MCF 10A (cell line): ENCODE measurements at regions not wholly inside any gene's neighbourhood (a gene's known extent, or its start where the extent isn't known, plus 50 kb on each side); places are given as distances from the start of the nearest gene placed in this dataset.
"Not testable (repeated sequence)": the region's sequence is repeated elsewhere in the genome, so short reads cannot be mapped to it uniquely, and the experiment has no call there.

Experiments used
- BruUV-seq: library from RNA; stranded (reverse); fragments of 400-500 nt; replicated peaks from 2 replicates; lab custom pipeline; 2021; lab: Mats Ljungman, UMichigan
- CTCF ChIA-PET: fragments of 300-600 bp; sonication (Branson Sonifier 250); formaldehyde crosslinking; extraction: SDS; loops from one replicate; lab custom pipeline; 2021; ENCODE audit warnings: antibody characterized with exemption, inconsistent platforms; lab: Yijun Ruan, JAX
- POLR2A ChIA-PET: fragments of 300-600, 350-650 bp; sonication (Branson Sonifier 250); formaldehyde crosslinking; extraction: SDS; loops from one replicate; lab custom pipeline; 2020; ENCODE audit warnings: antibody characterized with exemption, inconsistent platforms; lab: Yijun Ruan, JAX
- DNase-seq: peaks from one replicate; pipeline ENCODE4 v3.0.0-alpha.2; 2018; ENCODE audit not compliant: unreplicated experiment
- H3K27ac Mint-ChIP-seq: one replicate; pipeline ENCODE4 v1.8.0; 2022; ENCODE audit warnings: mild to moderate bottlenecking, low read depth, mixed read lengths; ENCODE audit not compliant: unreplicated experiment
- H3K27me3 Mint-ChIP-seq: one replicate; pipeline ENCODE4 v1.8.0; 2022; ENCODE audit warnings: mixed read lengths; ENCODE audit not compliant: insufficient read depth, unreplicated experiment
- H3K36me3 Mint-ChIP-seq: one replicate; pipeline ENCODE4 v1.8.0; 2022; ENCODE audit warnings: mild to moderate bottlenecking, moderate library complexity, mixed read lengths; ENCODE audit not compliant: insufficient read depth, unreplicated experiment
- H3K4me1 Mint-ChIP-seq: one replicate; pipeline ENCODE4 v1.8.0; 2022; ENCODE audit warnings: mixed read lengths; ENCODE audit not compliant: insufficient read depth, unreplicated experiment
- H3K4me3 Mint-ChIP-seq: one replicate; pipeline ENCODE4 v1.8.0; 2022; ENCODE audit warnings: mild to moderate bottlenecking, moderate library complexity, mixed read lengths; ENCODE audit not compliant: unreplicated experiment
- H3K9me3 Mint-ChIP-seq: one replicate; pipeline ENCODE4 v1.8.0; 2022; ENCODE audit warnings: mixed read lengths; ENCODE audit not compliant: unreplicated experiment
- intact Hi-C: fragments of 100-400 bp; cut with micrococcal nuclease; formaldehyde crosslinking; loops from 2 replicates; pipeline ENCODE4 v1.14.1; 2022
- TF ChIP-seq, protein P1 (sequence below): fragments of 200-600 bp; IDR thresholded peaks from one replicate; pipeline ENCODE4 v1.8.0; 2022; ENCODE audit warnings: antibody characterized with exemption, mild to moderate bottlenecking; ENCODE audit not compliant: unreplicated experiment

DNA sequence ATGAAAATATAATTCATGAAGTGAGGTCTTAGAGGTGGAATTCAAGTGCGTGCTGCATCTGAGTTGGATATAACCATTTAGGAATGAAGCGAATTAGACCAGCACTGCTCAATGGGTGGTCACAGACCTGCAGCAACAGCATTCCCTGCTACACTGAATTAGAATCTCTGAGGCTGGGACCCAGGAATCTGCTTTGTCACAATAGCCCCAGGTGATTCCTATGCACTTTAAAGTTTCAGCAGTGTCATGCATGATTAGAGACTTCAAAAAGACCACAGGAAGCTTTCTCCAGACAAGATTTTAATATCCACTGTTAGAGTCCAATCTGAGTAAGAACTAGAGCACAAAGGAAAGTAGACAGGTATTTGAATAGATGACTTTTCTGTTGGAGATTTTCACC is 352.8 kb upstream of the VSTM2A start:
- no peak overlapping the region for H3K4me3 Mint-ChIP-seq
- H3K27ac Mint-ChIP-seq = no peak overlapping the region
- TF ChIP-seq, protein P1, sequence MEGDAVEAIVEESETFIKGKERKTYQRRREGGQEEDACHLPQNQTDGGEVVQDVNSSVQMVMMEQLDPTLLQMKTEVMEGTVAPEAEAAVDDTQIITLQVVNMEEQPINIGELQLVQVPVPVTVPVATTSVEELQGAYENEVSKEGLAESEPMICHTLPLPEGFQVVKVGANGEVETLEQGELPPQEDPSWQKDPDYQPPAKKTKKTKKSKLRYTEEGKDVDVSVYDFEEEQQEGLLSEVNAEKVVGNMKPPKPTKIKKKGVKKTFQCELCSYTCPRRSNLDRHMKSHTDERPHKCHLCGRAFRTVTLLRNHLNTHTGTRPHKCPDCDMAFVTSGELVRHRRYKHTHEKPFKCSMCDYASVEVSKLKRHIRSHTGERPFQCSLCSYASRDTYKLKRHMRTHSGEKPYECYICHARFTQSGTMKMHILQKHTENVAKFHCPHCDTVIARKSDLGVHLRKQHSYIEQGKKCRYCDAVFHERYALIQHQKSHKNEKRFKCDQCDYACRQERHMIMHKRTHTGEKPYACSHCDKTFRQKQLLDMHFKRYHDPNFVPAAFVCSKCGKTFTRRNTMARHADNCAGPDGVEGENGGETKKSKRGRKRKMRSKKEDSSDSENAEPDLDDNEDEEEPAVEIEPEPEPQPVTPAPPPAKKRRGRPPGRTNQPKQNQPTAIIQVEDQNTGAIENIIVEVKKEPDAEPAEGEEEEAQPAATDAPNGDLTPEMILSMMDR = no peak
- H3K9me3 Mint-ChIP-seq = peaks cover 7% of the 10 kb centered on the region
- no peaks in the 10 kb centered on the region for H3K4me1 Mint-ChIP-seq
- ChIA-PET POLR2A (no interaction called here), CTCF (interaction anchor here (0.7 to 0.8 kb wide), 2 partner anchors 23 to 474 kb away, joined by 3 read pairs; no protein-coding TSS in a partner anchor)
- no peak for DNase-seq
- H3K27me3 Mint-ChIP-seq = no peaks in the 10 kb centered on the region
- no peaks in the 10 kb centered on the region for H3K36me3 Mint-ChIP-seq
- no TSS peak for BruUV-seq
- intact Hi-C loops = no loop called here

DNA sequence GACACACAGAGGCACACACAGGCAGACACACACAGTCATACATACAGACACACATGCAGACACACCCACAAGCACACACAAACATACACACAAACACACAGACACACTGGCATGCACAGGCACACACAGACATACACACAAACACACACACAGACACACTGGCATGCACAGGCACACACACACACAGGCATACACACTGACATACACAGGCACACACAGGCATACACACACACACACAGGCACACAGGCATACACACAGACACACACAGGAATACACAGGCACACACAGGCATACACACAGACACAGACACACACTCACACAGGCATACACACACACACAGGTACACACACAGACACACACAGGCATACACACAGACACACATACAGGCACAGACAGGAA is 340.7 kb upstream of the VSTM2A start:
- POLR2A ChIA-PET = no interaction called here

DNA sequence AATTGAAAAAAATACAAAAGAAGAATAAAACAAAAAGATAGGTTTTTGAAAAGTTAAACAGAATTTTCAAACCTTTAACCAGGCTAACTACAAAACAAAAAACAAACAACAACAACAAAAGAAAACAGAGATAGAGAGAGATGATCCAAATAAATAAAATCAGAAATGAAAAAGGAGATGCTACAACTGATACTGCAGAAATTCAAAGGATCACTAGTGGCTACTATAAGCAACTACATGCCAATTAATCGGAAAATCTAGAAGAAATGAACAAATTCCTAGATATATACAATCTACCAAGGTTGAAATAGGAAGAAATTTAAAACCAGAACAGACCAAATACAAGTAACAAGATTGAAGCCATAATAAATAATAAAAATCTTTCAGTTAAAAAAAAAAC is 326.8 kb upstream of the VSTM2A start:
- Mint-ChIP-seq H3K9me3 (peaks cover 44% of the 10 kb centered on the region), H3K4me3 (no peak overlapping the region), H3K27ac (no peak overlapping the region), H3K36me3 (no peaks in the 10 kb centered on the region), H3K27me3 (no peaks in the 10 kb centered on the region), H3K4me1 (no peaks in the 10 kb centered on the region)
- no peak for DNase-seq
- no TSS peak for BruUV-seq
- intact Hi-C loops = no loop called here
- ChIA-PET CTCF (interaction anchor here (0.6 kb wide), 1 partner anchor 25 kb away, joined by 3 read pairs; no protein-coding TSS in a partner anchor), POLR2A (interaction anchor here (0.7 kb wide), 1 partner anchor 128 kb away, joined by 3 read pairs; no protein-coding TSS in a partner anchor)
- TF ChIP-seq, protein P1 = no peak

More for the DNA sequence above, 340.7 kb upstream of the VSTM2A start:
- CTCF ChIA-PET = no interaction called here
- TF ChIP-seq, protein P1 = no peak
- intact Hi-C loops = no loop called here
- H3K36me3 Mint-ChIP-seq = no peaks in the 10 kb centered on the region
- DNase-seq = no peak
- H3K27ac Mint-ChIP-seq = no peak overlapping the region
- H3K4me3 Mint-ChIP-seq = no peak overlapping the region
- BruUV-seq = no TSS peak
- H3K27me3 Mint-ChIP-seq = no peaks in the 10 kb centered on the region
- no peaks in the 10 kb centered on the region for H3K9me3 Mint-ChIP-seq
- no peaks in the 10 kb centered on the region for H3K4me1 Mint-ChIP-seq

DNA sequence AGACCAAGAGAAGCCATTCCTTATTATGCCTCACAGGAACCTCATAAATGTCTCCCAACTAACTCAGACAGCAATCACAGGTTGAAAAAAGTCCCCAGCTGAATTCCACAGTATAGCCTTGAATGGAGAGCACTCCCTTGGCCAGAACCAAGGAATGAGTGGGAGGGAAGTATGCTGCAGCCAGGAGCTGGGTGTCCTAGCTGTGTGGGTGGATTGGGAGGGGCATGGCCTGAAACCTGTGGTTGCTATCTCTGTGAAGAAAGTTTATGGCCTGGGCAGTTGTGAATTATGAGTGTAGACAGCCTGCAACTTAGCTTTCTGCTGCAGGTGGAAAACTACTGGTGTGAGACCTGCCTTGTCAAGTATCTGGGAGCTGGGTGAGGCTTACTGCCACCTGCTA is 316.1 kb upstream of the VSTM2A start:
- BruUV-seq, H3K4me3 Mint-ChIP-seq, DNase-seq, H3K27me3 Mint-ChIP-seq, intact Hi-C loops, H3K9me3 Mint-ChIP-seq, H3K27ac Mint-ChIP-seq, POLR2A ChIA-PET, CTCF ChIA-PET, H3K4me1 Mint-ChIP-seq, H3K36me3 Mint-ChIP-seq: not testable (repeated sequence)
